Calu3 (cell line): ENCODE measurements at regions not wholly inside any gene's neighbourhood (a gene's known extent, or its start where the extent isn't known, plus 50 kb on each side); places are given as distances from the start of the nearest gene placed in this dataset.
"Not testable (repeated sequence)": the region's sequence is repeated elsewhere in the genome, so short reads cannot be mapped to it uniquely, and the experiment has no call there.

Source experiments
- BruUV-seq: library from RNA; stranded (reverse); fragments of 400-500 nt; replicated peaks from 2 replicates; lab custom pipeline; 2021; lab: Mats Ljungman, UMichigan
- CTCF ChIA-PET: fragments of 300-600 bp; sonication (Branson Sonifier 250); formaldehyde crosslinking; loops from one replicate; lab custom pipeline; 2022; ENCODE audit warnings: antibody characterized with exemption; lab: Charles Lee
- DNase-seq: peaks from one replicate; pipeline ENCODE4 v3.0.0; 2022
- H3K27ac Mint-ChIP-seq: one replicate; pipeline ENCODE4 v1.8.0; 2022; ENCODE audit warnings: mixed read lengths; ENCODE audit not compliant: unreplicated experiment
- H3K27me3 Mint-ChIP-seq: one replicate; pipeline ENCODE4 v1.8.0; 2022; ENCODE audit warnings: mixed read lengths; ENCODE audit not compliant: unreplicated experiment
- H3K36me3 Mint-ChIP-seq: one replicate; pipeline ENCODE4 v1.8.0; 2022; ENCODE audit warnings: mild to moderate bottlenecking, moderate library complexity, mixed read lengths; ENCODE audit not compliant: insufficient read depth, unreplicated experiment
- H3K4me1 Mint-ChIP-seq: one replicate; pipeline ENCODE4 v1.8.0; 2022; ENCODE audit warnings: mild to moderate bottlenecking, low read depth, mixed read lengths; ENCODE audit not compliant: unreplicated experiment
- H3K4me3 Mint-ChIP-seq: one replicate; pipeline ENCODE4 v1.8.0; 2022; ENCODE audit warnings: mild to moderate bottlenecking, low read depth, moderate library complexity, mixed read lengths; ENCODE audit not compliant: unreplicated experiment
- H3K9me3 Mint-ChIP-seq: one replicate; pipeline ENCODE4 v1.8.0; 2022; ENCODE audit warnings: low read depth, mixed read lengths; ENCODE audit not compliant: unreplicated experiment
- intact Hi-C: fragments of 100-400 bp; cut with micrococcal nuclease; formaldehyde crosslinking; loops from one replicate; pipeline ENCODE4 v1.10.0; 2022; ENCODE audit not compliant: unreplicated experiment
- TF ChIP-seq, protein P1 (sequence below): fragments of 200-600 bp; IDR thresholded peaks from one replicate; pipeline ENCODE4 v1.8.0; 2022; ENCODE audit warnings: antibody characterized with exemption; ENCODE audit not compliant: unreplicated experiment

- H3K27ac Mint-ChIP-seq, result no peak overlapping the region
- no peaks in the 10 kb centered on the region for H3K36me3 Mint-ChIP-seq
- intact Hi-C loops, result no loop called here
- no peak overlapping the region for H3K4me3 Mint-ChIP-seq
- no peaks in the 10 kb centered on the region for H3K9me3 Mint-ChIP-seq
- no TSS peak for BruUV-seq
- no peak for DNase-seq
- H3K27me3 Mint-ChIP-seq, result peaks cover 13% of the 10 kb centered on the region
- TF ChIP-seq, protein P1, sequence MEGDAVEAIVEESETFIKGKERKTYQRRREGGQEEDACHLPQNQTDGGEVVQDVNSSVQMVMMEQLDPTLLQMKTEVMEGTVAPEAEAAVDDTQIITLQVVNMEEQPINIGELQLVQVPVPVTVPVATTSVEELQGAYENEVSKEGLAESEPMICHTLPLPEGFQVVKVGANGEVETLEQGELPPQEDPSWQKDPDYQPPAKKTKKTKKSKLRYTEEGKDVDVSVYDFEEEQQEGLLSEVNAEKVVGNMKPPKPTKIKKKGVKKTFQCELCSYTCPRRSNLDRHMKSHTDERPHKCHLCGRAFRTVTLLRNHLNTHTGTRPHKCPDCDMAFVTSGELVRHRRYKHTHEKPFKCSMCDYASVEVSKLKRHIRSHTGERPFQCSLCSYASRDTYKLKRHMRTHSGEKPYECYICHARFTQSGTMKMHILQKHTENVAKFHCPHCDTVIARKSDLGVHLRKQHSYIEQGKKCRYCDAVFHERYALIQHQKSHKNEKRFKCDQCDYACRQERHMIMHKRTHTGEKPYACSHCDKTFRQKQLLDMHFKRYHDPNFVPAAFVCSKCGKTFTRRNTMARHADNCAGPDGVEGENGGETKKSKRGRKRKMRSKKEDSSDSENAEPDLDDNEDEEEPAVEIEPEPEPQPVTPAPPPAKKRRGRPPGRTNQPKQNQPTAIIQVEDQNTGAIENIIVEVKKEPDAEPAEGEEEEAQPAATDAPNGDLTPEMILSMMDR, result no peak
- H3K4me1 Mint-ChIP-seq, result no peaks in the 10 kb centered on the region
- CTCF ChIA-PET, result no interaction called here
These were observed 82.4 kb upstream of the SGCG start for GRCh38 chr13:23098161-23098907.

GRCh38 chr13:23105051-23105450, 75.7 kb upstream of the SGCG start:
- no peaks in the 10 kb centered on the region for H3K36me3 Mint-ChIP-seq
- H3K4me1 Mint-ChIP-seq, result no peaks in the 10 kb centered on the region
- no TSS peak for BruUV-seq
- CTCF ChIA-PET, result no interaction called here
- no peak for DNase-seq
- no peaks in the 10 kb centered on the region for H3K27me3 Mint-ChIP-seq
- H3K4me3 Mint-ChIP-seq, result no peak overlapping the region
- intact Hi-C loops, result no loop called here
- H3K9me3 Mint-ChIP-seq, result no peaks in the 10 kb centered on the region
- H3K27ac Mint-ChIP-seq, result no peak overlapping the region
- TF ChIP-seq, protein P1, result no peak

GRCh38 chr13:23107665-23108064, 73.1 kb upstream of the SGCG start:
- H3K27me3 Mint-ChIP-seq, result no peaks in the 10 kb centered on the region
- CTCF ChIA-PET, result no interaction called here

DNA sequence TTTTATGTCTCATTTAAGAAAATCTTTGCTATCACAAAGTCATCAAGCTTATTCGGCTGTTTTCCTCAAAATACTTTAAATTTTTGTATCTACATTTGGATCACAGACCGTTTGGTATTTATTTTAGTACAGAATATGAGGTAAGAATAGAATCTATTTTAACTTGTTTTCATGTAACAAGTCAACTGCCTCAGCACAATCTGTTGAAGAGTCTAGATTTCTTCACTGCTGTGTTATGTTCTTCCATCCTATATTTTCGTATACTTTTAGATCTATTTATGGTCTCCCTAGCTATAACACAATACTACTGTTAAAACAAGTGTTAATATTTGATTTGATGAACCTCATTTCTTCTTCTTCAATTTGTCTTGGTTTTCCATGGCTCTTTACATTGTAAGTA, 61.6 kb upstream of the SGCG start:
- TF ChIP-seq, protein P1, result no peak
- Mint-ChIP-seq H3K9me3 (peaks cover 13% of the 10 kb centered on the region), H3K27ac (no peak overlapping the region), H3K4me1 (no peaks in the 10 kb centered on the region), H3K27me3 (no peaks in the 10 kb centered on the region), H3K36me3 (no peaks in the 10 kb centered on the region), H3K4me3 (no peak overlapping the region)
- CTCF ChIA-PET, result no interaction called here
- DNase-seq, result no peak
- no TSS peak for BruUV-seq
- intact Hi-C loops, result no loop called here

More at GRCh38 chr13:23107665-23108064, 73.1 kb upstream of the SGCG start:
- Mint-ChIP-seq H3K9me3 (no peaks in the 10 kb centered on the region), H3K4me1 (no peaks in the 10 kb centered on the region), H3K36me3 (no peaks in the 10 kb centered on the region), H3K4me3 (no peak overlapping the region), H3K27ac (no peak overlapping the region)
- intact Hi-C loops, result no loop called here
- TF ChIP-seq, protein P1, result no peak
- DNase-seq, result no peak
- BruUV-seq, result no TSS peak

GRCh38 chr13:23127540-23127939, 53.2 kb upstream of the SGCG start:
- DNase-seq, H3K27ac Mint-ChIP-seq, H3K27me3 Mint-ChIP-seq, BruUV-seq, CTCF ChIA-PET, H3K4me1 Mint-ChIP-seq, H3K9me3 Mint-ChIP-seq, intact Hi-C loops, H3K4me3 Mint-ChIP-seq, H3K36me3 Mint-ChIP-seq: not testable (repeated sequence)
